A549 (cell line): ENCODE measurements at regions not wholly inside any gene's neighbourhood (a gene's known extent, or its start where the extent isn't known, plus 50 kb on each side); places are given as distances from the start of the nearest gene placed in this dataset.

ENCODE experiments used
- CEBPB ChIP-seq, 2 experiments: fragments of >200 bp in 1 of 2; sonication (Bioruptor Twin) in 1 of 2; formaldehyde crosslinking in 1 of 2; IDR thresholded peaks; 2 replicates each; pipeline ENCODE4 v1.6.1; 2012 to 2016
- EHMT2 ChIP-seq: fragments of 200-600 bp; sonication (generic); IDR thresholded peaks from 2 replicates; pipeline ENCODE4 v1.6.1; 2016; ENCODE audit warnings: antibody characterized with exemption, low read depth, mild to moderate bottlenecking, moderate library complexity
- EP300 ChIP-seq, 2 experiments: fragments of >200 bp; sonication (Bioruptor Twin); formaldehyde crosslinking; IDR thresholded peaks; 2 replicates in 1 of 2; 3 replicates in 1 of 2; pipeline ENCODE4 v1.6.1; 2016 to 2017
- GATA3 ChIP-seq: IDR thresholded peaks from 2 replicates; pipeline ENCODE4 v1.6.1; 2012; ENCODE audit warnings: borderline replicate concordance
- HDAC2 ChIP-seq: fragments of 200-600 bp; sonication (generic); IDR thresholded peaks from 2 replicates; pipeline ENCODE4 v1.6.1; 2016
- JUN ChIP-seq, 2 experiments: fragments of >200 bp; sonication (Bioruptor Twin); formaldehyde crosslinking; IDR thresholded peaks; 2 replicates in 1 of 2; 3 replicates in 1 of 2; pipeline ENCODE4 v1.6.1; 2016 to 2017
- KDM1A ChIP-seq: fragments of 200-600 bp; sonication (generic); IDR thresholded peaks from 2 replicates; pipeline ENCODE4 v1.6.1; 2016; ENCODE audit warnings: low read depth, mild to moderate bottlenecking
- MYC ChIP-seq: IDR thresholded peaks from 2 replicates; pipeline ENCODE4 v1.6.1; 2012; ENCODE audit warnings: mild to moderate bottlenecking, inconsistent platforms, low read length, improper control_type of control experiment, borderline replicate concordance
- POLR2A ChIP-seq: IDR thresholded peaks from 2 replicates; pipeline ENCODE4 v1.6.1; 2012; ENCODE audit warnings: mild to moderate bottlenecking, low read length
- RFX5 ChIP-seq: fragments of 450-650 bp; IDR thresholded peaks from 2 replicates; pipeline ENCODE4 v1.7.1; 2014; ENCODE audit warnings: antibody characterized with exemption, mild to moderate bottlenecking, moderate library complexity
- RNF2 ChIP-seq: fragments of 200-600 bp; sonication (generic); IDR thresholded peaks from 2 replicates; pipeline ENCODE4 v1.6.1; 2016; ENCODE audit warnings: low read depth, mild to moderate bottlenecking, antibody characterized with exemption, moderate library complexity, borderline replicate concordance
- TF ChIP-seq, protein P1 (sequence below): fragments of >200 bp; sonication (Bioruptor Twin); formaldehyde crosslinking; IDR thresholded peaks from 3 replicates; pipeline ENCODE4 v1.5.1; 2016
- TF ChIP-seq, protein P2 (sequence below): fragments of 200-600 bp; sonication (generic); IDR thresholded peaks from 2 replicates; pipeline ENCODE4 v1.6.1; 2016; ENCODE audit warnings: antibody characterized with exemption, mild to moderate bottlenecking, moderate library complexity

DNA sequence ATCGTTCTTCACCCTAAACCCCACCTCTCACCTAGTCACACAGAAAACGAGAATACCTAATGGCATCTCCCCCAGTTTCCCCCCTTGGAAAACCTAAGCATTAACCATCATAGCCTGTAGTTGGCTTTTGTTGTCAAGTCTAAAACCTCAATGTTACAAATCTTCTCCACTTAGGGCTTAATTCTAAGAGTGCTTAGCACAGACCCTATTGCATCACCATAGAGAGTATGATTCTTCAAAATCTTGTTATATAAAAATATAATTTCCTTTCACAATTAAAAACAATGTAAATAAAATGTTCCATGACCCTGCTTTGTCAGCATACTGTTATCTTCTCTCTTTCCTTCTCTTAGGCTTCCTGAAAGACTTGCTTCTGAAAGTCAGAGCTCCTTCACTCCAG lies 263.2 kb upstream of the RGS18 start:
- TF ChIP-seq RNF2 (no peak), EP300 (IDR thresholded peaks at IDR 0.05) (no peak), JUN (IDR thresholded peaks at IDR 0.05) (no peak), RFX5 (no peak), MYC (no peak), EHMT2 (no peak), HDAC2 (no peak), KDM1A (no peak), POLR2A (no peak), CEBPB (IDR thresholded peaks at IDR 0.05) (no peak), GATA3 (no peak)
- TF ChIP-seq, protein P1, sequence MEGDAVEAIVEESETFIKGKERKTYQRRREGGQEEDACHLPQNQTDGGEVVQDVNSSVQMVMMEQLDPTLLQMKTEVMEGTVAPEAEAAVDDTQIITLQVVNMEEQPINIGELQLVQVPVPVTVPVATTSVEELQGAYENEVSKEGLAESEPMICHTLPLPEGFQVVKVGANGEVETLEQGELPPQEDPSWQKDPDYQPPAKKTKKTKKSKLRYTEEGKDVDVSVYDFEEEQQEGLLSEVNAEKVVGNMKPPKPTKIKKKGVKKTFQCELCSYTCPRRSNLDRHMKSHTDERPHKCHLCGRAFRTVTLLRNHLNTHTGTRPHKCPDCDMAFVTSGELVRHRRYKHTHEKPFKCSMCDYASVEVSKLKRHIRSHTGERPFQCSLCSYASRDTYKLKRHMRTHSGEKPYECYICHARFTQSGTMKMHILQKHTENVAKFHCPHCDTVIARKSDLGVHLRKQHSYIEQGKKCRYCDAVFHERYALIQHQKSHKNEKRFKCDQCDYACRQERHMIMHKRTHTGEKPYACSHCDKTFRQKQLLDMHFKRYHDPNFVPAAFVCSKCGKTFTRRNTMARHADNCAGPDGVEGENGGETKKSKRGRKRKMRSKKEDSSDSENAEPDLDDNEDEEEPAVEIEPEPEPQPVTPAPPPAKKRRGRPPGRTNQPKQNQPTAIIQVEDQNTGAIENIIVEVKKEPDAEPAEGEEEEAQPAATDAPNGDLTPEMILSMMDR, result no peak
- TF ChIP-seq, protein P2, sequence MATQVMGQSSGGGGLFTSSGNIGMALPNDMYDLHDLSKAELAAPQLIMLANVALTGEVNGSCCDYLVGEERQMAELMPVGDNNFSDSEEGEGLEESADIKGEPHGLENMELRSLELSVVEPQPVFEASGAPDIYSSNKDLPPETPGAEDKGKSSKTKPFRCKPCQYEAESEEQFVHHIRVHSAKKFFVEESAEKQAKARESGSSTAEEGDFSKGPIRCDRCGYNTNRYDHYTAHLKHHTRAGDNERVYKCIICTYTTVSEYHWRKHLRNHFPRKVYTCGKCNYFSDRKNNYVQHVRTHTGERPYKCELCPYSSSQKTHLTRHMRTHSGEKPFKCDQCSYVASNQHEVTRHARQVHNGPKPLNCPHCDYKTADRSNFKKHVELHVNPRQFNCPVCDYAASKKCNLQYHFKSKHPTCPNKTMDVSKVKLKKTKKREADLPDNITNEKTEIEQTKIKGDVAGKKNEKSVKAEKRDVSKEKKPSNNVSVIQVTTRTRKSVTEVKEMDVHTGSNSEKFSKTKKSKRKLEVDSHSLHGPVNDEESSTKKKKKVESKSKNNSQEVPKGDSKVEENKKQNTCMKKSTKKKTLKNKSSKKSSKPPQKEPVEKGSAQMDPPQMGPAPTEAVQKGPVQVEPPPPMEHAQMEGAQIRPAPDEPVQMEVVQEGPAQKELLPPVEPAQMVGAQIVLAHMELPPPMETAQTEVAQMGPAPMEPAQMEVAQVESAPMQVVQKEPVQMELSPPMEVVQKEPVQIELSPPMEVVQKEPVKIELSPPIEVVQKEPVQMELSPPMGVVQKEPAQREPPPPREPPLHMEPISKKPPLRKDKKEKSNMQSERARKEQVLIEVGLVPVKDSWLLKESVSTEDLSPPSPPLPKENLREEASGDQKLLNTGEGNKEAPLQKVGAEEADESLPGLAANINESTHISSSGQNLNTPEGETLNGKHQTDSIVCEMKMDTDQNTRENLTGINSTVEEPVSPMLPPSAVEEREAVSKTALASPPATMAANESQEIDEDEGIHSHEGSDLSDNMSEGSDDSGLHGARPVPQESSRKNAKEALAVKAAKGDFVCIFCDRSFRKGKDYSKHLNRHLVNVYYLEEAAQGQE, result no peak
